Activated naive CD8-positive, alpha-beta T cell treated with anti-CD3 and anti-CD28 coated beads for 36 hours (primary cell): ENCODE measurements at regions not wholly inside any gene's neighbourhood (a gene's known extent, or its start where the extent isn't known, plus 50 kb on each side); places are given as distances from the start of the nearest gene placed in this dataset.

Source experiments
- DNase-seq: peaks from one replicate; pipeline ENCODE4 v3.0.0; 2021
- H3K27ac Mint-ChIP-seq: one replicate; pipeline ENCODE4 v1.8.0; 2022; ENCODE audit warnings: mild to moderate bottlenecking, moderate library complexity, mixed read lengths
- H3K27me3 Mint-ChIP-seq: one replicate; pipeline ENCODE4 v1.8.0; 2022; ENCODE audit warnings: mild to moderate bottlenecking, mixed read lengths
- H3K36me3 Mint-ChIP-seq: one replicate; pipeline ENCODE4 v1.8.0; 2021; ENCODE audit warnings: mild to moderate bottlenecking, mixed read lengths
- H3K4me1 Mint-ChIP-seq: one replicate; pipeline ENCODE4 v1.8.0; 2021; ENCODE audit warnings: mixed read lengths
- H3K4me3 Mint-ChIP-seq: one replicate; pipeline ENCODE4 v1.8.0; 2022; ENCODE audit warnings: mild to moderate bottlenecking, moderate library complexity, mixed read lengths
- H3K9me3 Mint-ChIP-seq: one replicate; pipeline ENCODE4 v1.8.0; 2022; ENCODE audit warnings: mixed read lengths

GRCh38 chr18:2040279-2040678 lies 531.0 kb downstream of the METTL4 start:
- Mint-ChIP-seq H3K27ac (no peak overlapping the region), H3K4me3 (no peak overlapping the region), H3K4me1 (no peaks in the 10 kb centered on the region), H3K36me3 (no peaks in the 10 kb centered on the region), H3K9me3 (no peaks in the 10 kb centered on the region), H3K27me3 (no peaks in the 10 kb centered on the region)
- no peak for DNase-seq

GRCh38 chr18:2049986-2050385 lies 521.3 kb downstream of the METTL4 start:
- no peak overlapping the region for H3K4me3 Mint-ChIP-seq
- no peak overlapping the region for H3K27ac Mint-ChIP-seq
- H3K36me3 Mint-ChIP-seq = no peaks in the 10 kb centered on the region
- H3K4me1 Mint-ChIP-seq = peaks cover 3% of the 10 kb centered on the region
- H3K27me3 Mint-ChIP-seq = no peaks in the 10 kb centered on the region
- no peaks in the 10 kb centered on the region for H3K9me3 Mint-ChIP-seq
- DNase-seq = no peak

GRCh38 chr18:2050702-2051201 lies 520.6 kb downstream of the METTL4 start:
- no peak overlapping the region for H3K4me3 Mint-ChIP-seq
- H3K27ac Mint-ChIP-seq = no peak overlapping the region
- H3K36me3 Mint-ChIP-seq = no peaks in the 10 kb centered on the region
- H3K4me1 Mint-ChIP-seq = peaks cover 3% of the 10 kb centered on the region
- H3K9me3 Mint-ChIP-seq = no peaks in the 10 kb centered on the region
- DNase-seq = no peak
- H3K27me3 Mint-ChIP-seq = no peaks in the 10 kb centered on the region

GRCh38 chr18:2053490-2054089 lies 517.7 kb downstream of the METTL4 start:
- H3K27me3 Mint-ChIP-seq = peaks cover 8% of the 10 kb centered on the region

GRCh38 chr18:2059336-2059735 lies 512.0 kb downstream of the METTL4 start:
- H3K27me3 Mint-ChIP-seq = peaks cover 8% of the 10 kb centered on the region
- H3K9me3 Mint-ChIP-seq = peaks cover 2% of the 10 kb centered on the region
- no peaks in the 10 kb centered on the region for H3K4me1 Mint-ChIP-seq
- no peak overlapping the region for H3K27ac Mint-ChIP-seq
- no peak overlapping the region for H3K4me3 Mint-ChIP-seq
- H3K36me3 Mint-ChIP-seq = no peaks in the 10 kb centered on the region
- no peak for DNase-seq

More at GRCh38 chr18:2053490-2054089, 517.7 kb downstream of the METTL4 start:
- no peak for DNase-seq
- Mint-ChIP-seq H3K36me3 (no peaks in the 10 kb centered on the region), H3K4me3 (no peak overlapping the region), H3K9me3 (no peaks in the 10 kb centered on the region), H3K27ac (no peak overlapping the region), H3K4me1 (peaks cover 3% of the 10 kb centered on the region)

- H3K27me3 Mint-ChIP-seq = peaks cover 8% of the 10 kb centered on the region
- no peak overlapping the region for H3K27ac Mint-ChIP-seq
- H3K4me1 Mint-ChIP-seq = no peaks in the 10 kb centered on the region
- no peak for DNase-seq
- H3K4me3 Mint-ChIP-seq = no peak overlapping the region
- peaks cover 2% of the 10 kb centered on the region for H3K9me3 Mint-ChIP-seq
- no peaks in the 10 kb centered on the region for H3K36me3 Mint-ChIP-seq
Measured at GRCh38 chr18:2060086-2060485, 511.2 kb downstream of the METTL4 start.

- no peaks in the 10 kb centered on the region for H3K36me3 Mint-ChIP-seq
- no peaks in the 10 kb centered on the region for H3K9me3 Mint-ChIP-seq
- H3K27ac Mint-ChIP-seq = no peak overlapping the region
- DNase-seq = no peak
- H3K27me3 Mint-ChIP-seq = peaks cover 5% of the 10 kb centered on the region
- H3K4me3 Mint-ChIP-seq = no peak overlapping the region
- no peaks in the 10 kb centered on the region for H3K4me1 Mint-ChIP-seq
Measured at GRCh38 chr18:2070631-2071030, 500.7 kb downstream of the METTL4 start.

- Mint-ChIP-seq H3K4me3 (no peak overlapping the region), H3K27me3 (no peaks in the 10 kb centered on the region), H3K9me3 (no peaks in the 10 kb centered on the region), H3K36me3 (no peaks in the 10 kb centered on the region), H3K27ac (no peak overlapping the region), H3K4me1 (no peaks in the 10 kb centered on the region)
- no peak for DNase-seq
Measured at GRCh38 chr18:2075499-2075898, 495.8 kb downstream of the METTL4 start.

GRCh38 chr18:2082676-2083075 lies 488.6 kb downstream of the METTL4 start:
- Mint-ChIP-seq H3K4me1 (no peaks in the 10 kb centered on the region), H3K27me3 (no peaks in the 10 kb centered on the region), H3K27ac (no peak overlapping the region), H3K4me3 (no peak overlapping the region), H3K9me3 (no peaks in the 10 kb centered on the region), H3K36me3 (no peaks in the 10 kb centered on the region)
- no peak for DNase-seq

- Mint-ChIP-seq H3K36me3 (no peaks in the 10 kb centered on the region), H3K9me3 (no peaks in the 10 kb centered on the region), H3K4me1 (no peaks in the 10 kb centered on the region), H3K27me3 (no peaks in the 10 kb centered on the region), H3K27ac (no peak overlapping the region), H3K4me3 (no peak overlapping the region)
- peak; percentile 6 for DNase-seq
Measured at GRCh38 chr18:2083691-2084090, 487.6 kb downstream of the METTL4 start.

GRCh38 chr18:2086439-2086838 lies 484.9 kb downstream of the METTL4 start:
- Mint-ChIP-seq H3K9me3 (no peaks in the 10 kb centered on the region), H3K27ac (no peak overlapping the region), H3K36me3 (no peaks in the 10 kb centered on the region), H3K4me1 (peaks cover 2% of the 10 kb centered on the region), H3K27me3 (peaks cover 4% of the 10 kb centered on the region), H3K4me3 (no peak overlapping the region)
- DNase-seq = no peak

GRCh38 chr18:2087877-2088673 lies 483.2 kb downstream of the METTL4 start:
- Mint-ChIP-seq H3K27me3 (peaks cover 4% of the 10 kb centered on the region), H3K4me1 (peaks cover 2% of the 10 kb centered on the region), H3K4me3 (no peak overlapping the region), H3K9me3 (no peaks in the 10 kb centered on the region), H3K36me3 (no peaks in the 10 kb centered on the region), H3K27ac (no peak overlapping the region)
- DNase-seq = no peak

- Mint-ChIP-seq H3K9me3 (no peaks in the 10 kb centered on the region), H3K27me3 (peaks cover 4% of the 10 kb centered on the region), H3K4me1 (peaks cover 2% of the 10 kb centered on the region), H3K27ac (no peak overlapping the region), H3K36me3 (no peaks in the 10 kb centered on the region), H3K4me3 (no peak overlapping the region)
- no peak for DNase-seq
Measured at GRCh38 chr18:2089396-2089795, 481.9 kb downstream of the METTL4 start.

GRCh38 chr18:2091937-2092336 lies 479.4 kb downstream of the METTL4 start:
- DNase-seq = no peak
- H3K27me3 Mint-ChIP-seq = peaks cover 10% of the 10 kb centered on the region
- H3K4me3 Mint-ChIP-seq = no peak overlapping the region
- no peaks in the 10 kb centered on the region for H3K36me3 Mint-ChIP-seq
- H3K4me1 Mint-ChIP-seq = peaks cover 2% of the 10 kb centered on the region
- no peak overlapping the region for H3K27ac Mint-ChIP-seq
- no peaks in the 10 kb centered on the region for H3K9me3 Mint-ChIP-seq

- Mint-ChIP-seq H3K27ac (no peak overlapping the region), H3K4me1 (no peaks in the 10 kb centered on the region), H3K36me3 (no peaks in the 10 kb centered on the region), H3K9me3 (no peaks in the 10 kb centered on the region), H3K4me3 (no peak overlapping the region), H3K27me3 (peaks cover 6% of the 10 kb centered on the region)
- DNase-seq = no peak
Measured at GRCh38 chr18:2096551-2096950, 474.8 kb downstream of the METTL4 start.
